BE2C (cell line): ENCODE measurements at regions not wholly inside any gene's neighbourhood (a gene's known extent, or its start where the extent isn't known, plus 50 kb on each side); places are given as distances from the start of the nearest gene placed in this dataset.

ENCODE experiments used
- DNase-seq: peaks from one replicate; pipeline ENCODE4 v3.0.0-alpha.2; 2020
- H3K27me3 ChIP-seq: fragments of 250-450 bp; sonication (Bioruptor Pico); 2 replicates; pipeline ENCODE4 v1.5.1; 2020; ENCODE audit warnings: mild to moderate bottlenecking
- H3K36me3 ChIP-seq: fragments of 250-450 bp; sonication (Bioruptor Pico); 2 replicates; pipeline ENCODE4 v1.5.1; 2020; ENCODE audit warnings: mild to moderate bottlenecking
- H3K4me1 ChIP-seq: fragments of 250-450 bp; sonication (Bioruptor Pico); 2 replicates; pipeline ENCODE4 v1.5.1; 2020
- H3K4me3 ChIP-seq: 2 replicates; pipeline ENCODE4 v1.5.1; 2011; ENCODE audit warnings: low read depth, low read length
- H3K9me3 ChIP-seq: fragments of 250-450 bp; sonication (Bioruptor Pico); 2 replicates; pipeline ENCODE4 v1.5.1; 2020
- CTCF ChIP-seq: IDR thresholded peaks from 2 replicates; pipeline ENCODE4 v1.5.1; 2012; ENCODE audit warnings: mild to moderate bottlenecking, low read depth, low read length

- DNase-seq, result no peak
- no peaks in the 10 kb centered on the region for H3K9me3 ChIP-seq
Observed at GRCh38 chr2:142724713-142725349, 152.6 kb upstream of the KYNU start.

GRCh38 chr2:142724186-142724585 lies 153.3 kb upstream of the KYNU start:
- no peak for DNase-seq
- Histone ChIP-seq H3K27me3 (no peaks in the 10 kb centered on the region), H3K36me3 (no peaks in the 10 kb centered on the region), H3K4me1 (no peaks in the 10 kb centered on the region), H3K9me3 (no peaks in the 10 kb centered on the region), H3K4me3 (no peak overlapping the region)
- no peak for TF ChIP-seq CTCF

More at GRCh38 chr2:142724713-142725349, 152.6 kb upstream of the KYNU start:
- H3K4me1 ChIP-seq, result no peaks in the 10 kb centered on the region
- H3K27me3 ChIP-seq, result no peaks in the 10 kb centered on the region
- no peak for TF ChIP-seq CTCF
- H3K4me3 ChIP-seq, result no peak overlapping the region
- H3K36me3 ChIP-seq, result no peaks in the 10 kb centered on the region

DNA sequence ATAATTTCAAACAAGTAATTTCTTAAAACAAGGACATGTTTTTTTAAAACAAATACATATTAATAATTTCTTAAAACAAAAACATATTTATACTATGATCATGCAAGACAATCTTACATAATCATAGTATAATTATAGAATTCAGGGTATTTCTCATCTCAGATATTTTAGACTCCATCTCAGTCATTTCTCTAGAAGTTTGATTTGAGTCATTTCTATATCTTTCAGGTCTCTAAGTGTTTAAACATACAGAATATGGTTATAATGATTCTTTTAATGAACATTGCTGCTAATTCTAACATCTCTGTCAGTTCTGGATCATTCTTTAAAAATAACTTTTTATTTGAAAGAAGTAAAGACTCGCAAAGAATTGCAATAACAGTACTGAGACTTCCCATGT lies 154.2 kb upstream of the KYNU start:
- Histone ChIP-seq H3K4me1 (no peaks in the 10 kb centered on the region), H3K4me3 (no peak overlapping the region), H3K27me3 (no peaks in the 10 kb centered on the region), H3K36me3 (no peaks in the 10 kb centered on the region), H3K9me3 (no peaks in the 10 kb centered on the region)
- no peak for DNase-seq
- no peak for TF ChIP-seq CTCF

DNA sequence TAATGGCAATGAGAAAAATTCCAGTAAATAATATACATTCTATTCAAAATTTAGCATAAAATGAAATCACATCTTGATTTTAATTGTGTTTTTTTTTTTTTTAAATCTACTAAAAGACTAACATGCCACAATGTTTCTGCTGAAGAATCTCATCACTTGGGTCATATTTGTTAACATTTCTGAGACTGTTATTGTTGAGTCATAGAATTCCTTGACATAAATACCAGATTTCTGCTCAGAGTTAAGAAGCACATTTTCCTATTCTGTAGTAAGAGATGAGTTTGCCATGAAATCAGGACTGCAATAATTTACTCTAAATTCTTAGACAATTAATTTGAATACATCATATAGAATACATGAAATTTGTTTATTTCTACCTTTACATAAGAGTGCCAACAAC lies 154.9 kb upstream of the KYNU start:
- Histone ChIP-seq H3K9me3 (no peaks in the 10 kb centered on the region), H3K4me3 (no peak overlapping the region), H3K4me1 (no peaks in the 10 kb centered on the region), H3K27me3 (no peaks in the 10 kb centered on the region), H3K36me3 (no peaks in the 10 kb centered on the region)
- TF ChIP-seq CTCF, result no peak
- DNase-seq, result no peak

GRCh38 chr2:142722086-142722485 lies 155.4 kb upstream of the KYNU start:
- no peak for DNase-seq
- Histone ChIP-seq H3K4me1 (no peaks in the 10 kb centered on the region), H3K27me3 (no peaks in the 10 kb centered on the region), H3K9me3 (no peaks in the 10 kb centered on the region), H3K4me3 (no peak overlapping the region), H3K36me3 (no peaks in the 10 kb centered on the region)
- TF ChIP-seq CTCF, result no peak

DNA sequence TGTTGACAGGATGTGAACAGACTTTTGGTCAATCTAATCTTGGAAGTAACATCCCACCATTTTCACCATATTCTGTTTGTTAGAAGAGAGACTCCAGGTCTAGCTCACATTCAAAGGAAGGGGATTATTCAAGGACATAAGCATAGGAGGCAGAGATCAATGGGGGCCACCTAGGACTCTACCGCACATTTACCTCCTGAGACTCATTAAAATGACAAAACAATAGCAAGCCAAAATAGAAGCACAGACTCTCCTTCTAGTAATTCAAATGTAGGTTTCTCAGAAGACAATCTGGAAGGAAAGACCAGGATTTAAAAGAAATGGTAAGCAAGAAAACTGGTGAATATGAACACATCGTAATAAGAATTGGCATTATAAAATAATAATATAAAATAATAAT lies 156.4 kb upstream of the KYNU start:
- no peak for DNase-seq
- no peak overlapping the region for H3K4me3 ChIP-seq
- H3K27me3 ChIP-seq, result no peaks in the 10 kb centered on the region
- no peak for TF ChIP-seq CTCF
- no peaks in the 10 kb centered on the region for H3K9me3 ChIP-seq
- H3K4me1 ChIP-seq, result no peaks in the 10 kb centered on the region
- H3K36me3 ChIP-seq, result no peaks in the 10 kb centered on the region
